Panc1 (cell line): ENCODE measurements at regions not wholly inside any gene's neighbourhood (a gene's known extent, or its start where the extent isn't known, plus 50 kb on each side); places are given as distances from the start of the nearest gene placed in this dataset.

Experiments used
- ATAC-seq: fragments of 200-7000 bp; cut with Tn5 transposase; 2 replicates; pipeline ENCODE4 v1.9.1; 2020; ENCODE audit warnings: mild to moderate bottlenecking, moderate library complexity
- BruUV-seq: library from RNA; stranded (reverse); fragments of 400-500 nt; replicated peaks from 2 replicates; lab custom pipeline; 2021; lab: Mats Ljungman, UMichigan
- CTCF ChIA-PET: fragments of 300-600 bp; sonication (Branson Sonifier 250); formaldehyde crosslinking; loops from one replicate; lab custom pipeline; 2022; ENCODE audit warnings: antibody characterized with exemption; lab: Charles Lee
- POLR2A ChIA-PET: fragments of 300-600 bp; sonication (Branson Sonifier 250); formaldehyde crosslinking; loops from one replicate; lab custom pipeline; 2022; ENCODE audit warnings: antibody characterized with exemption; lab: Charles Lee
- DNase-seq: peaks from one replicate; pipeline ENCODE4 v3.0.0-alpha.2; 2010; ENCODE audit warnings: low read depth, low spot score
- H3K27ac ChIP-seq: 2 replicates; pipeline ENCODE4 v1.5.1; 2011; ENCODE audit warnings: mild to moderate bottlenecking, low read length, inconsistent platforms
- H3K27me3 ChIP-seq: fragments of 200-500 bp; sonication (Bioruptor generic); 2 replicates; pipeline ENCODE4 v1.6.0; 2014; ENCODE audit warnings: low read length, inconsistent platforms; ENCODE audit not compliant: control insufficient read depth, insufficient read depth
- H3K36me3 ChIP-seq: fragments of 200-500 bp; sonication (Bioruptor generic); 2 replicates; pipeline ENCODE4 v1.5.1; 2014; ENCODE audit warnings: inconsistent platforms, mild to moderate bottlenecking, low read length, moderate library complexity; ENCODE audit not compliant: control insufficient read depth, insufficient read depth
- H3K4me1 ChIP-seq: 2 replicates; pipeline ENCODE4 v1.5.1; 2011; ENCODE audit warnings: inconsistent platforms, mild to moderate bottlenecking, low read length, moderate library complexity; ENCODE audit not compliant: control insufficient read depth, insufficient read depth
- H3K4me3 ChIP-seq, 2 experiments: 2 replicates each; pipeline ENCODE4 v1.5.1; 2011 to 2012; ENCODE audit warnings: low read depth in 2 of 2, low read length in 2 of 2, mild to moderate bottlenecking in 2 of 2, inconsistent platforms in 1 of 2, moderate library complexity in 1 of 2
- H3K9me3 ChIP-seq: fragments of 200-500 bp; sonication (Bioruptor generic); 2 replicates; pipeline ENCODE4 v1.5.1; 2014; ENCODE audit warnings: low read depth, mild to moderate bottlenecking, inconsistent platforms, low read length, moderate library complexity; ENCODE audit not compliant: control insufficient read depth, insufficient read depth
- POLR2AphosphoS5 ChIP-seq: IDR thresholded peaks from 2 replicates; pipeline ENCODE4 v1.6.1; 2012; ENCODE audit warnings: mild to moderate bottlenecking, low read depth, low read length, moderate library complexity
- REST ChIP-seq, 2 experiments: IDR thresholded peaks; 2 replicates each; pipeline ENCODE4 v1.6.1; 2011 to 2012; ENCODE audit warnings: low read depth in 2 of 2, control low read depth in 1 of 2, low read length in 1 of 2, mild to moderate bottlenecking in 1 of 2, moderate library complexity in 1 of 2; ENCODE audit not compliant: insufficient read depth in 1 of 2
- SIN3A ChIP-seq: IDR thresholded peaks from 2 replicates; pipeline ENCODE4 v1.6.1; 2012; ENCODE audit warnings: low read depth, mild to moderate bottlenecking, low read length, moderate library complexity, borderline replicate concordance; ENCODE audit not compliant: insufficient read depth
- TCF7L2 ChIP-seq: IDR thresholded peaks from 2 replicates; pipeline ENCODE4 v1.6.1; 2011; ENCODE audit warnings: mild to moderate bottlenecking, low read depth, low read length, inconsistent platforms
- in situ Hi-C: cut with HindIII; loops from 2 replicates; pipeline ENCODE4 v1.10.0; 2016; ENCODE audit warnings: low sequenced_read_pairs, low pct_unique_long_range_greater_than_20kb
- intact Hi-C: fragments of 100-400 bp; cut with micrococcal nuclease; formaldehyde crosslinking; loops from one replicate; pipeline ENCODE4 v1.10.0; 2022; ENCODE audit not compliant: unreplicated experiment
- TF ChIP-seq, protein P1 (sequence below): fragments of 450-650 bp; IDR thresholded peaks from 2 replicates; pipeline ENCODE4 v1.5.1; 2017; ENCODE audit warnings: mild to moderate bottlenecking

DNA sequence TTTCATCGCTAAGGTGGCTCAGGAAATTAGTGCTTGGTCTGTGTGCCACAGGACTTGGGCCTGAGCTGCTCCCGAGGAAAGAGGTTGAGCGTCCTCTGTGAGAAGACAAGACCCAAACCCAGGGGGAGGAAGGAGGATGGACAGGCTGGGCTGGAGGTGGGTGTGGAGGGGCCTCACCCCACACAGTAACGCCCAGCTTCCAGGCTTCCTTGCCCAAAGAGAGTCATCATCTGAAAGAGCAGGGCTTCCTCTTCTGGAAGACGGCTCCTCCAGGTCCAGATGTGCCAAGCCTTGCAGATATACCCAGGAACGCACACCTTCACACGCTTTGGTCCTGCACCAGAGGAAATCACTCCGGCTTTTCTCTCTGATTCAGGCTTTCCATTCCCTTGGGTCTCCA is 127.8 kb upstream of the MGMT start:
- no TSS peak for BruUV-seq
- POLR2A ChIA-PET: interaction anchor here (0.6 kb wide), 1 partner anchor 32 kb away, joined by 3 read pairs; no protein-coding TSS in a partner anchor

DNA sequence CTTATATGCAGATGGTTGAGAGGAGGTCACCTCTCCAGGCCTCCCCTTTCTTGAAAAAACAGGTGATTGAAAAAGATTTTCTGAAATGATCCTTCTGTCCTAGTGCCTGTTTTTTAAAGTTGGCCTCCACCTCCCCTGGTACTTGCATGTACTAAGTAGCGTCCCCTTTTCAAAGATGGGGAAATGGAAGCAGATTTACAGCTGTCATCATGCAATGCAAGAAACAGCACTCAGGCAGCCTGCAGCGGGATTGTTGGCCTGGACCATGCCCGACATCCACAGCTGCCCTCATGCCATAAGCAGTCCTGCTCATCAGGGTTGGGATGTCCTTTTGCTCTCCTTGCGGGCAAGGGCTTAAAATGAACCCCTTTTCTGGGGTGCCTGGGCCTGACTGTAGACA is 127.2 kb upstream of the MGMT start:
- intact Hi-C loops (no loop called here), in situ Hi-C loops (no loop called here)
- ChIA-PET POLR2A (no interaction called here), CTCF (no interaction called here)
- H3K4me3 ChIP-seq: no peak overlapping the region
- no peaks in the 10 kb centered on the region for H3K9me3 ChIP-seq
- no TSS peak for BruUV-seq
- no peaks in the 10 kb centered on the region for H3K4me1 ChIP-seq
- ATAC-seq (no peak), DNase-seq (no peak)
- no peaks in the 10 kb centered on the region for H3K36me3 ChIP-seq
- peaks cover 5% of the 10 kb centered on the region; the same call in 1 of the 2 replicates for H3K27me3 ChIP-seq
- H3K27ac ChIP-seq: no peak overlapping the region
- no peak for TF ChIP-seq SIN3A

More for the DNA sequence above, 127.8 kb upstream of the MGMT start:
- DNase-seq (no peak), ATAC-seq (no peak)
- in situ Hi-C loops (no loop called here), intact Hi-C loops (no loop called here)
- Histone ChIP-seq H3K27ac (no peak overlapping the region), H3K4me3 (no peak overlapping the region), H3K36me3 (no peaks in the 10 kb centered on the region), H3K4me1 (no peaks in the 10 kb centered on the region), H3K27me3 (peaks cover 5% of the 10 kb centered on the region; the same call in 1 of the 2 replicates), H3K9me3 (no peaks in the 10 kb centered on the region)
- no peak for TF ChIP-seq POLR2AphosphoS5
- CTCF ChIA-PET: no interaction called here

- no peak overlapping the region for H3K4me3 ChIP-seq
- intact Hi-C loops: no loop called here
- no peak for DNase-seq
- ChIA-PET POLR2A (no interaction called here), CTCF (no interaction called here)
- BruUV-seq: no TSS peak
- no peaks in the 10 kb centered on the region for H3K36me3 ChIP-seq
- no peaks in the 10 kb centered on the region for H3K4me1 ChIP-seq
- in situ Hi-C loops: no loop called here
- H3K27ac ChIP-seq: no peak overlapping the region
- H3K9me3 ChIP-seq: no peaks in the 10 kb centered on the region
- ATAC-seq: no peak
- peaks cover 6% of the 10 kb centered on the region; the same call in 1 of the 2 replicates for H3K27me3 ChIP-seq
- TF ChIP-seq SIN3A: no peak
- TF ChIP-seq TCF7L2: no peak
- no peak for TF ChIP-seq POLR2AphosphoS5
- TF ChIP-seq, protein P1, sequence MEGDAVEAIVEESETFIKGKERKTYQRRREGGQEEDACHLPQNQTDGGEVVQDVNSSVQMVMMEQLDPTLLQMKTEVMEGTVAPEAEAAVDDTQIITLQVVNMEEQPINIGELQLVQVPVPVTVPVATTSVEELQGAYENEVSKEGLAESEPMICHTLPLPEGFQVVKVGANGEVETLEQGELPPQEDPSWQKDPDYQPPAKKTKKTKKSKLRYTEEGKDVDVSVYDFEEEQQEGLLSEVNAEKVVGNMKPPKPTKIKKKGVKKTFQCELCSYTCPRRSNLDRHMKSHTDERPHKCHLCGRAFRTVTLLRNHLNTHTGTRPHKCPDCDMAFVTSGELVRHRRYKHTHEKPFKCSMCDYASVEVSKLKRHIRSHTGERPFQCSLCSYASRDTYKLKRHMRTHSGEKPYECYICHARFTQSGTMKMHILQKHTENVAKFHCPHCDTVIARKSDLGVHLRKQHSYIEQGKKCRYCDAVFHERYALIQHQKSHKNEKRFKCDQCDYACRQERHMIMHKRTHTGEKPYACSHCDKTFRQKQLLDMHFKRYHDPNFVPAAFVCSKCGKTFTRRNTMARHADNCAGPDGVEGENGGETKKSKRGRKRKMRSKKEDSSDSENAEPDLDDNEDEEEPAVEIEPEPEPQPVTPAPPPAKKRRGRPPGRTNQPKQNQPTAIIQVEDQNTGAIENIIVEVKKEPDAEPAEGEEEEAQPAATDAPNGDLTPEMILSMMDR: no peak
- no peak for TF ChIP-seq REST (IDR thresholded peaks at IDR 0.05; ENCODE audit: insufficient read depth in 1 of 2, low read depth in 2 of 2, low read length in 1 of 2)
Observed at GRCh38 chr10:129341087-129341486, 126.0 kb upstream of the MGMT start.
